GM12874 (cell line): ENCODE measurements at regions not wholly inside any gene's neighbourhood (a gene's known extent, or its start where the extent isn't known, plus 50 kb on each side); places are given as distances from the start of the nearest gene placed in this dataset.

Experiments used
- CTCF ChIP-seq: IDR thresholded peaks from 2 replicates; pipeline ENCODE4 v1.5.1; 2011; ENCODE audit warnings: low read depth, mild to moderate bottlenecking, control low read depth, low read length, moderate library complexity; ENCODE audit not compliant: insufficient read depth

- no peak for TF ChIP-seq CTCF
Observed at GRCh38 chr20:62585461-62585970, 56.8 kb upstream of the SLCO4A1 start.

GRCh38 chr20:62586799-62587198 lies 55.5 kb upstream of the SLCO4A1 start:
- no peak for TF ChIP-seq CTCF

GRCh38 chr20:62587757-62588402 lies 54.4 kb upstream of the SLCO4A1 start:
- no peak for TF ChIP-seq CTCF

GRCh38 chr20:62588458-62589149 lies 53.7 kb upstream of the SLCO4A1 start:
- no peak for TF ChIP-seq CTCF

DNA sequence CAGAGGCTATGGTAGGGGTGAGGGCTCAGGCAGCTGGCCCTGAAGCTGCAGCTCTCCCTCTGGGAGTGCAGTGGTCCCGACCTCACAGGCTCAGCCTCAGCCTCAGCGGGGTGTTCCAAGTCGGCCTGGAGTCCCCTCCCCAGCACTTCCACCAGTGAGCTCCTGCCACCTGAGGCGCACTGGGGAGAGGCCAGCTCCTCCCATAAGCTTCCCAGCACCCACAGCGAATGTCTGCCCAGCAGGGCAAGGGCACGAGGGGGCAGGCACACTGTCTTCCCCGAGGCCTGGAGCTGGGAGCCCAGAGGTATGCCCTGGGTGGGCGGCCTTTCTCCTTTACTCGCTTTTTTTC lies 53.2 kb upstream of the SLCO4A1 start:
- TF ChIP-seq CTCF = no peak

GRCh38 chr20:62589720-62590119 lies 52.6 kb upstream of the SLCO4A1 start:
- no peak for TF ChIP-seq CTCF

DNA sequence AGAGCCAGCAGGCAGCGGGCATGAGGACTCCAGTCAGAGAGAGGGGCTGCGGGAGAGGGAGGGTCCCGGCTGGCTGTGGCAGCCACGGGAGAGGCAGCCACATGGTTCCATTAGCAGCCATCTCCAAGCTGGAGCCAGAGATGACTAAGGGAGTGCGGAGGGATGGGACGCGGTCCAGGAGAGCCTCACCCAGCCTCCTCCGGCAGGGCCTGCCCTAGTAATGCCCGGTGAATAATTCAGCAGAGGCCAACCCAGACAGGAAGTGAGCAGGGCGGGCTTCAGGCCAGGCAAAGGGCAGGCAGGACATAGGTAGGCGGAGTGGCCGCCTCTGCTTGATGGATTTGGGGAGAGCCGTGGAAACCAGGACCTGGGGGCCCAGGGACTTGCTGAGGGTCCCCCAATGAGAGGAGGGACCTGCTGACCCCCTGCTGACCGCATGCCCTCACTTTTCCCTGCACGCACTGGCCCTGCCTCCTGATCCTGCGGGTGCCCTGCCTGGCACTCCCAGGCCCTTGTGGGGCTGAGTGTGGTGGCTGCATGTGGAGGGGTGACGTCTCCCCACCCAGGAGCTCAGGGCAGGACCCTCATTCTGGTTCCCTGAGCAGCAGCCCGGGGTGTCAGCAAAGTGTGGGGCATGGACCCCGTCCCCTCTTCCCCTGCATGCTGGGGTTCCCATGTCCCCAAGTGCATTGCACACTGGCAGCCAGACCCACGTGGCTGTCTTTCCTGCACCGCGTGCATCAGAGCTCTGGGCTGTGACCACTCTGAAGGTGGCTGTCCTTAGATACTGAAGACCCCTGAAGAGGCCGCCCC lies 51.8 kb upstream of the SLCO4A1 start:
- TF ChIP-seq CTCF = no peak
